ENCODE measurements at regions not wholly inside any gene's neighbourhood (a gene's known extent, or its start where the extent isn't known, plus 50 kb on each side); places are given as distances from the start of the nearest gene placed in this dataset.
"Not testable (repeated sequence)": the region's sequence is repeated elsewhere in the genome, so short reads cannot be mapped to it uniquely, and the experiment has no call there.

GRCh38 chr20:30723511-30723910, 534.0 kb upstream of the DEFB115 start:
- not testable (repeated sequence) for TF ChIP-seq POLR2A, CTCF (IDR thresholded peaks at IDR 0.05)
